ENCODE measurements at regions not wholly inside any gene's neighbourhood (a gene's known extent, or its start where the extent isn't known, plus 50 kb on each side); places are given as distances from the start of the nearest gene placed in this dataset.

- WGBS (ENCODE audit: insufficient coverage), result no CpG with 5 or more reads among the region's 4 CpGs
- Histone ChIP-seq H3K27me3 (ENCODE audit: control insufficient read depth, insufficient read depth, low read length) (no peaks in the 10 kb centered on the region), H3K4me3 (ENCODE audit: low read length) (no peak overlapping the region), H3K4me1 (ENCODE audit: control insufficient read depth, insufficient read depth, low read length) (no peaks in the 10 kb centered on the region), H3K9me3 (replicated peaks; ENCODE audit: control insufficient read depth, low read depth, low read length) (no peaks in the 10 kb centered on the region), H3K36me3 (ENCODE audit: control insufficient read depth, insufficient read depth, low read length) (no peaks in the 10 kb centered on the region), H3K27ac (ENCODE audit: low read length) (no peak overlapping the region)
- no peak for DNase-seq
Observed at GRCh38 chr20:39359981-39360620, 398.0 kb downstream of the DHX35 start.

- no peak overlapping the region for H3K4me3 ChIP-seq (ENCODE audit: low read length)
- H3K4me1 ChIP-seq (ENCODE audit: control insufficient read depth, insufficient read depth, low read length), result no peaks in the 10 kb centered on the region
- H3K27me3 ChIP-seq (ENCODE audit: control insufficient read depth, insufficient read depth, low read length), result no peaks in the 10 kb centered on the region
- no peaks in the 10 kb centered on the region for H3K36me3 ChIP-seq (ENCODE audit: control insufficient read depth, insufficient read depth, low read length)
- no peaks in the 10 kb centered on the region for H3K9me3 ChIP-seq (replicated peaks; ENCODE audit: control insufficient read depth, low read depth, low read length)
- 64% methylated on average over 1 of the region's 1 CpG for WGBS (ENCODE audit: insufficient coverage)
- no peak overlapping the region for H3K27ac ChIP-seq (ENCODE audit: low read length)
- peak; percentile 16 for DNase-seq
Observed at GRCh38 chr20:39358052-39358451, 395.9 kb downstream of the DHX35 start.

- no peak for DNase-seq
- Histone ChIP-seq H3K27me3 (ENCODE audit: control insufficient read depth, insufficient read depth, low read length) (no peaks in the 10 kb centered on the region), H3K36me3 (ENCODE audit: control insufficient read depth, insufficient read depth, low read length) (no peaks in the 10 kb centered on the region), H3K27ac (ENCODE audit: low read length) (no peak overlapping the region), H3K4me1 (ENCODE audit: control insufficient read depth, insufficient read depth, low read length) (no peaks in the 10 kb centered on the region), H3K4me3 (ENCODE audit: low read length) (no peak overlapping the region), H3K9me3 (replicated peaks; ENCODE audit: control insufficient read depth, low read depth, low read length) (no peaks in the 10 kb centered on the region)
- WGBS (ENCODE audit: insufficient coverage), result 40% methylated on average over 1 of the region's 1 CpG
Observed at GRCh38 chr20:39356908-39357307, 394.8 kb downstream of the DHX35 start.

GRCh38 chr20:39349240-39349639 is 387.1 kb downstream of the DHX35 start:
- WGBS (ENCODE audit: insufficient coverage), result 75% methylated on average over 2 of the region's 4 CpGs
- Histone ChIP-seq H3K27ac (ENCODE audit: low read length) (no peak overlapping the region), H3K4me3 (ENCODE audit: low read length) (no peak overlapping the region)

GRCh38 chr20:39347626-39348025 is 385.5 kb downstream of the DHX35 start:
- Histone ChIP-seq H3K9me3 (replicated peaks; ENCODE audit: control insufficient read depth, low read depth, low read length) (peaks cover 14% of the 10 kb centered on the region), H3K36me3 (ENCODE audit: control insufficient read depth, insufficient read depth, low read length) (no peaks in the 10 kb centered on the region), H3K27ac (ENCODE audit: low read length) (no peak overlapping the region), H3K4me1 (ENCODE audit: control insufficient read depth, insufficient read depth, low read length) (no peaks in the 10 kb centered on the region), H3K4me3 (ENCODE audit: low read length) (no peak overlapping the region), H3K27me3 (ENCODE audit: control insufficient read depth, insufficient read depth, low read length) (no peaks in the 10 kb centered on the region)
- DNase-seq, result no peak
- 86% methylated on average over 5 of the region's 5 CpGs for WGBS (ENCODE audit: insufficient coverage)

More at GRCh38 chr20:39349240-39349639, 387.1 kb downstream of the DHX35 start:
- Histone ChIP-seq H3K9me3 (replicated peaks; ENCODE audit: control insufficient read depth, low read depth, low read length) (peaks cover 14% of the 10 kb centered on the region), H3K36me3 (ENCODE audit: control insufficient read depth, insufficient read depth, low read length) (no peaks in the 10 kb centered on the region), H3K27me3 (ENCODE audit: control insufficient read depth, insufficient read depth, low read length) (no peaks in the 10 kb centered on the region), H3K4me1 (ENCODE audit: control insufficient read depth, insufficient read depth, low read length) (no peaks in the 10 kb centered on the region)
- DNase-seq, result no peak

GRCh38 chr20:39342463-39342862 is 380.3 kb downstream of the DHX35 start:
- Histone ChIP-seq H3K36me3 (ENCODE audit: control insufficient read depth, insufficient read depth, low read length) (no peaks in the 10 kb centered on the region), H3K9me3 (replicated peaks; ENCODE audit: control insufficient read depth, low read depth, low read length) (no peaks in the 10 kb centered on the region), H3K27me3 (ENCODE audit: control insufficient read depth, insufficient read depth, low read length) (no peaks in the 10 kb centered on the region), H3K27ac (ENCODE audit: low read length) (no peak overlapping the region), H3K4me1 (ENCODE audit: control insufficient read depth, insufficient read depth, low read length) (peaks cover 2% of the 10 kb centered on the region), H3K4me3 (ENCODE audit: low read length) (no peak overlapping the region)
- DNase-seq, result peak; percentile 7
- WGBS (ENCODE audit: insufficient coverage), result no CpG with 5 or more reads among the region's 1 CpG

- H3K4me1 ChIP-seq (ENCODE audit: control insufficient read depth, insufficient read depth, low read length), result peaks cover 2% of the 10 kb centered on the region
- no peak overlapping the region for H3K4me3 ChIP-seq (ENCODE audit: low read length)
- no peak overlapping the region for H3K27ac ChIP-seq (ENCODE audit: low read length)
- no peaks in the 10 kb centered on the region for H3K27me3 ChIP-seq (ENCODE audit: control insufficient read depth, insufficient read depth, low read length)
- 46% methylated on average over 4 of the region's 6 CpGs for WGBS (ENCODE audit: insufficient coverage)
- H3K9me3 ChIP-seq (replicated peaks; ENCODE audit: control insufficient read depth, low read depth, low read length), result no peaks in the 10 kb centered on the region
- peak; percentile 54 for DNase-seq
- no peaks in the 10 kb centered on the region for H3K36me3 ChIP-seq (ENCODE audit: control insufficient read depth, insufficient read depth, low read length)
Observed at GRCh38 chr20:39338469-39339376, 376.6 kb downstream of the DHX35 start.

GRCh38 chr20:39333211-39333610 is 371.1 kb downstream of the DHX35 start:
- Histone ChIP-seq H3K27me3 (ENCODE audit: control insufficient read depth, insufficient read depth, low read length) (peaks cover 2% of the 10 kb centered on the region), H3K4me1 (ENCODE audit: control insufficient read depth, insufficient read depth, low read length) (no peaks in the 10 kb centered on the region), H3K27ac (ENCODE audit: low read length) (no peak overlapping the region), H3K4me3 (ENCODE audit: low read length) (no peak overlapping the region), H3K36me3 (ENCODE audit: control insufficient read depth, insufficient read depth, low read length) (no peaks in the 10 kb centered on the region), H3K9me3 (replicated peaks; ENCODE audit: control insufficient read depth, low read depth, low read length) (no peaks in the 10 kb centered on the region)
- WGBS (ENCODE audit: insufficient coverage), result no CpG with 5 or more reads among the region's 3 CpGs
- no peak for DNase-seq

- Histone ChIP-seq H3K36me3 (ENCODE audit: control insufficient read depth, insufficient read depth, low read length) (no peaks in the 10 kb centered on the region), H3K4me1 (ENCODE audit: control insufficient read depth, insufficient read depth, low read length) (no peaks in the 10 kb centered on the region)
Observed at GRCh38 chr20:39328347-39328746, 366.2 kb downstream of the DHX35 start.

GRCh38 chr20:39326050-39326449 is 363.9 kb downstream of the DHX35 start:
- H3K27ac ChIP-seq (ENCODE audit: low read length), result no peak overlapping the region
- no peak overlapping the region for H3K4me3 ChIP-seq (ENCODE audit: low read length)
- no peaks in the 10 kb centered on the region for H3K9me3 ChIP-seq (replicated peaks; ENCODE audit: control insufficient read depth, low read depth, low read length)
- no CpG with 5 or more reads among the region's 3 CpGs for WGBS (ENCODE audit: insufficient coverage)
- H3K36me3 ChIP-seq (ENCODE audit: control insufficient read depth, insufficient read depth, low read length), result no peaks in the 10 kb centered on the region
- H3K4me1 ChIP-seq (ENCODE audit: control insufficient read depth, insufficient read depth, low read length), result no peaks in the 10 kb centered on the region
- H3K27me3 ChIP-seq (ENCODE audit: control insufficient read depth, insufficient read depth, low read length), result peaks cover 3% of the 10 kb centered on the region
- no peak for DNase-seq

More at GRCh38 chr20:39328347-39328746, 366.2 kb downstream of the DHX35 start:
- Histone ChIP-seq H3K27ac (ENCODE audit: low read length) (no peak overlapping the region), H3K4me3 (ENCODE audit: low read length) (no peak overlapping the region), H3K9me3 (replicated peaks; ENCODE audit: control insufficient read depth, low read depth, low read length) (no peaks in the 10 kb centered on the region), H3K27me3 (ENCODE audit: control insufficient read depth, insufficient read depth, low read length) (peaks cover 3% of the 10 kb centered on the region)
- no peak for DNase-seq
- 100% methylated on average over 1 of the region's 4 CpGs for WGBS (ENCODE audit: insufficient coverage)
